DMS153 (cell line): ENCODE measurements at regions not wholly inside any gene's neighbourhood (a gene's known extent, or its start where the extent isn't known, plus 50 kb on each side); places are given as distances from the start of the nearest gene placed in this dataset.
"Not testable (repeated sequence)": the region's sequence is repeated elsewhere in the genome, so short reads cannot be mapped to it uniquely, and the experiment has no call there.

Experiments
- DNase-seq: peaks from one replicate; lab custom pipeline; 2025; lab: John Stamatoyannopoulos, UW

DNA sequence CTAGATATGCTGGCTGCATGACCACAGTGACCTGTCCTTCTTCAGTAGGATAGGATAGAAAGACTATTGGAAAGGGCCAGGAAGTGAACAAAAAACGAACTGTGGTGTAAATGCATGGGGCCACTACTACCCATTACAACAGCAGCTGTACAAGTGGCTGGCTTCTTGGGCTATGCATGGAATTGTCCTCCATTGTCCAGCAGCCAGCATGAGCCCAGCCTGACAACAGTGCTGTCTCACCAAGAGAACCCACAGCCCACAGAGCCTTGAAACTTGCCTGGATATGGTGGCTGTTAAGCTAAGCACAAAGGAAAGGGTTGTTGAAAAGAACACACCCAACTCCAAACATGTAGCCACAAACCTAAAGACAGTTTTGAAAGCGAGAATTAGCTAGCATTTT, 330.2 kb upstream of the F9 start:
- no peak for DNase-seq

DNA sequence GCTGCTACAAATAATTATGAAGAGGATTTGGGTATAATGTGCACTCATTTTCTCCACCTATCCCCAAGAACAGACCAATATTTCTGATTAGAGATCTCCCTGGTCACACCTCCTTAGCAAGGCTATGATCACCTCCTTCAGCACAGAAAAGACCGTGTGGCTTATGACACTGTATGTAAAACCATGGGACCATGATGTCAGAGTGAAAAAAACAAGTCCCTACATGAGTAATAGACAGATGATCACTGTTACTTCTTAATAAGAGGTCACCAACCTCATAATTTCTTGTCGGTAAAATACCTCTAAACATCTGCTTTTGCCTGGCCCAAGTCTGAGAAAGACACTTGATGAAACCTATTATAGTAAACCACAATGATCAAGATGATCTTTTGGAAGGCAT, 330.6 kb upstream of the F9 start:
- no peak for DNase-seq

DNA sequence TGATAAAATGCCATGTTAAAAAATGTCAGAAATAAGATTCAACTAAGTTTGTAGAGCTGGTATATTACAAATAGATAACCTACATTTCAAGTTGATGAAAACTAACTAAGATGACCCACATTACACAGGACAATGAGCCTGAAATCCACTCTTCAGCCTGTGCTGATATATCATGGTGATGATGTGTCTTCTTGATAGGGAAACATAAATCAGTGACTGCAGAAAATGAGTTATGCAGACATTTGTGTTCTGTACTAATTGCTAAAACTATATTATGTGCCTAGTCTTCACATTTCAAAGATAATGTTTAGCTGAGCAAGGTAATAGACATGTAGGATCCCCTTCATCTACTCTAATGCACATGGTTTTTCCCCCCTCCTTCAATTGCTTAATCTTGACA, 331.6 kb upstream of the F9 start:
- no peak for DNase-seq

DNA sequence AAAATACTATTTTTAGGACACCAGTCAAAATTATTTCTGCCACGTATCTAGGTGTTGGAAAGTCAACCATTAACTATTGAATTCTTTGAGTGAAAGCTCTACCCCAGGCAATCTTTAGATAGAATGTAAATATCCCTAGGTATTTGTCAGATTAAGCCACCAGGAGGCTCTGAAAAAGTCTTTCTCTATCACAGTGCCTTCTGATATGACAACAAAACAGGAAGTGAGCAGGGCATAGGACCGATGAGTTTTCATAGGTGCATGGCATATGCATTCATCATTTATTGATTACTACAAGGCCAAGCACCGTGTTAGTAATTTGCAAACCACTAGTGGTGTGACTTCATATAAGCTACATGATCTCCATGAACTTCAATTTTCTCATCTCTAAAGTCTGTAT, 333.6 kb upstream of the F9 start:
- no peak for DNase-seq

DNA sequence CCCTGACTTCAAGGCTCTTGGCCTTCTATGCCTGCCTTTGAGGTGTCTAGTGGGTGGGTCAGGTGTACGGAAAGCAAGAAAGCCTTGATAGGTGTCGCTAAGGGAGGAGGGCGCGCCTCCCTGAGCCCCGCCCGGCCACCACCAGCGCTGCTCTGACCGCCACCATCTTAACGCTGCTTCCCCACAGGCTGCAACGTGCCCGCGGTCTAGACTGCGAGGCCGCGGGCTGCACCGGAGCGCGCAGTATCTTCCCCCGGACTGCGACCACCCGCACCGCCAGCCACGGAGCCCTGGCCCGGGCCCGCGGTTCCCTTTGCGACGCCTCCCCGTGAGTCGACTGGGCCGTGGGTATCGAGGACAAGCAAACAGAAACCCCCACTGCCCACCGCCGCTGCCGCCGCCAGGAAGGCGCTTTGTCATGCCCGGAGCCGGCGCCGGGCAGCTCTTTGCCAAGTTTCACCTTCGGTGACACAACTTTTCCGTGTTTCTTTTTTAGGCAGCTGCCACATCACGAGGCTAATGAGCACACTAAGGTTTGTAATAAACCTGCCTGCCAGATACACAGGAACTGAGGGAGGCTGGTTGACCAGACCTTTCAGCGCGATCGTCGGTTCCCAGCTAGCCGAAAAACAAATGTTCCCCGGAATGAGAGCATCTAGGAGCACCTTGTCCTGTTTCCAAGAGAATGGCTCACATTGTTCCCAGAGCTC, 335.8 kb upstream of the F9 start:
- no peak for DNase-seq

DNA sequence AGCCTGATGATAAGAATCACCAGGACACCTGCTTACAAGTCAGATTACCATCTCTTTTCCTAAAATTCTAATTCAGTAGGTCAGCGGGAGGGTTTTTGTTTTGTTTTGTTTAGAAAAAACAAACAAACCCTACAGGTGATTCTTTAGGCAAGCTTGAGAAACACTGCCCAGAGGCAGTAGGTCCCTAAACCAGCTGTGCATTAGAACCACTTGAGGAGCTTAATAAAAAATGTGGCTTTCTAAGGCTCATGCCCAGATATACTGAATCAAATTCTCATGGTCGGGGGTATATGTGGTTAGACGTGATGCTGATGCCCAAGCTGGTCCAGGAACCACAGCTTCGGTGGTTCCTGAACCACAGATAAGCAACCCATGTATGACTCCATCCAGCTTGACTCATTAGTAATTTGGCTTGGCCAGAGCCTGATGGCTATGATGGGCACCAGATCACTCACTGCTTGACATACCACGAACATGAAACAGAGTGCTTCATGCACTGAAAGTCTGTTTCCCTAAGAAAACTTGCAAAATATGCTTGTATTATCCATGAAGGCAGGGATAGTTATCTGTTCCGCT, 338.1 kb upstream of the F9 start:
- no peak for DNase-seq

DNA sequence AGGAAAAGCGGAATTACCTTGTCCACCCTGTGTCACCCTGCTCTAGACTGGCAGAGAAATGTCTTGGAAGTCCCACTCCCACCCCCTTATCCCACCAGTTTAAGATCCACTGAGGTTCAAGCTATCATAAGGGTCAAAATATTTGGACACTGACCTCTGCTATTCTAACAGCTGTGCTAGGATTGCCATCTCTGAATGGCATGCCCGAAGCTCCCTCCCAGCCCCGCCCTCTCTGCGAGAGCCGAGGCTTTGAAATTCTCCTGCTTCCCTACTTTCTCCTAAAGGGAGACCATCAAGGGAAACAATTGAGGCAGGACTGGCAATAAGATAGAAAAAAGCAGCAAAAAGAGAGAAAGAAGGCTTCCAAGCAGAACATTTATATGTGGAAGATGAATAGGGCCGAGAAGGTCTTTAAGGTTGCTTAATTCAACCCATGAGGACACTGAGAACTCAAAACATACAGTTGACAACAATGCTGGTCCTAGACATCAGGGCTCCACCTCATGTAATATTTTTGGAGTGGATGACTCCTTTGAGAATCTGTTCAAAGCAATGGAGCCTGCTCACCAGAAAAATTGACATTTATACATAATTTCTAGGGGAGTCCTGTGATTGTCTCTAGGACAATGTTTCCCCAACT, 338.7 kb upstream of the F9 start:
- no peak for DNase-seq

DNA sequence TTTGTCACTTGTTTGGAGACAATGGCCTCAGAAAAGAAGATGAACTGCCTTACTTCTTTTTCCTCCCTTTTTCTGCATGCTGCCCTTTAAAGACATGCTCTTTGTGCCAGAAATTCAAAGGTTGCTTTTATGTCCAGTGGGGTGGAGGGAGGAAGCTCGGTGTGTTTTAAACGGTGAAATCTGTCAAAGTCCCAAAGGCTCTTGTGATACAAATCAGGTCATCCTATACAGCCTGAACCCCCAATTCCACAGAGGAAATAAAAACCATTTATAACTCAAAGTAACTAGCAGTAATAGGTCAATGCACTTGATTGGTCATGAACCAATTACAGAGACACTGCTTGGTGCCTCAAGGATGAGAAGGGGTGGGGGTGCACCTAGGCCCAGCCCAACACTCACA, 339.3 kb upstream of the F9 start:
- no peak for DNase-seq

DNA sequence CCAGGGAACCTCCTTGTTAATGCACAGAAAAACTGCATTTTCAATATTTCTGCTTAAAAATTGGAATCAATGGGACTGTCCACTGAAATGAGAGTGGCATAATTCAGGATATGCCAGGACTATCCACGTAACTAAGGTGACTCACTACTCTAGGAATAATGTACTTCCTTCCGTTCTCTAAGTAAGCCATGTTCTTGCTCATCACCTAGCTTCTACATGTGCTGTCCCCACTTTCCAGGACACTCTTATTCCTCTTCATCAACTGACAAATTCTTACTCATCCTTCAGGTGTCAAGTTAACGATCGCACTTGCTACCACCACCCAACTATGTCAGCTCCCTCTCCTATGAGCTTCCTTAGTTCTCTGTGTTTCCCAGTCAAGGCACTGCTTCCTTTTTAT, 342.8 kb upstream of the F9 start:
- no peak for DNase-seq

DNA sequence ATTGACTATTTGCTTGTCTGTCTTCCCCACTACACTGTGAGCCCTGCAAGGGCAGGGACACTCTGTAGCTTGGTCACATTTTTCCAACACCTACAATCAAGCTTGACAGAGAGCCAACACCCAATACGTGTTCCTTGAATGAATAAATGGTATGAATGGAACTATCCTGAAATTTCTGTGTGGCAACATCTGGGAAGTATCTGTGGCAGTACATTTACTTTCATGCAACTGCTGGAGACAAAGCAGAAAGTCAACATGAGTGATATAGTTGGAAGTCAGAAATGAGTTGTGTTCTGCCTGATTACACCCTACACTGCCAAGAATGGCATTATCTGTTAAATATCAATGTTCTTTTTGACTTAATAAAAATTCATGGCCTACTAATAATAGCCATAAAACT, 343.5 kb upstream of the F9 start:
- DNase-seq: no peak

DNA sequence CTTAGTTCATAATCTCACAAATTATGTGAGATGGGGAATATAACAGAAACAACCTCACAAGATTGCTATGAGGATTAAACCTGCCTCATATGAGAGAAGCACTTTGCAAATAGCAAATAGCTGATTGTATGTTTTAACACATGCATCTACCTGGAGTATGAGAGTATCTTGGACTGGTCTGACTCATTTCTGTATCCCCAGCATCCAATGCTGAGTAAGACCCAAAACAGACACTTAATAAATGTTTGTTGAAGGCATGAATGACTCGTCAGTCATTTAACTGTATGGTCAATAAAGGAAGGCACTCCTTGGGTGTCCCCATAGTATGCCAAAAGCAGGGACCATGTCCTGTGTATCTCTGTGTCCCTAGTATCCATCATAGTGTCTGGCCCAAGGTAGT, 350.9 kb upstream of the F9 start:
- no peak for DNase-seq

DNA sequence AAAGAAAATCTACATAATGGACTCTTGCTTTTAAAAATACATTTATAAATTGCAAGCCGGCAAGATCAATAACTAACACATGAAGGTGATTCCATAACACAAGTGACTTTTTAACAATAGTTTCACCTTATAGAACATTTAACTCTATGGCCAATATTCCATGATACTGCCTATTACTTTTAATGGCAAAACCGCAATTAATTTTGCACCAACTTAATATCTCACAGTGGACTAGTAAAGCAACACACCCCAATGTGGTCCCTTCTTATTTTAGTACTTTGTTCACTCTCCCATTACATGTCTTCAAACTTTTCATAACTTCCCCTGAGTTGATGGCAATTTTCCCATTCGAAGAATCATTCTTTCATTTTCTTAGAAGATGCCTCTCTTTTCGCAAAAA, 351.6 kb upstream of the F9 start:
- no peak for DNase-seq

DNA sequence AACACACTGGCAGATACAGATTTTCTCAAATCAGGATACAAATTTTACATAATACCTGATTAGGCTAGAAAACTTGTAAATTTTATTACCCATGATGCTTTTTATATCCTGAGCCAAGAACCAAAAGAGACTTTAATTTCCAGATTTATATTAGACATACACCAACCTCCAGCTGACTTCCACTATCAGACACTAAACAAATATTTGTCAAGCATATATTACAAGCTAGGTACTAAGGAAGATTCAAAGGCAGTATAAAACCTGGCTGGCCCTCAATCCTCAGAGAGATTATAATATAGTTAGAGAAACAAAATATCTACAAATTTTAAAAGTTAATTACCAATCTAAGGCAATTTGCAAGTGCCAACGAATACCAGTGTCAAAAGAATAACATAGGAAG, 357.8 kb upstream of the F9 start:
- no peak for DNase-seq

DNA sequence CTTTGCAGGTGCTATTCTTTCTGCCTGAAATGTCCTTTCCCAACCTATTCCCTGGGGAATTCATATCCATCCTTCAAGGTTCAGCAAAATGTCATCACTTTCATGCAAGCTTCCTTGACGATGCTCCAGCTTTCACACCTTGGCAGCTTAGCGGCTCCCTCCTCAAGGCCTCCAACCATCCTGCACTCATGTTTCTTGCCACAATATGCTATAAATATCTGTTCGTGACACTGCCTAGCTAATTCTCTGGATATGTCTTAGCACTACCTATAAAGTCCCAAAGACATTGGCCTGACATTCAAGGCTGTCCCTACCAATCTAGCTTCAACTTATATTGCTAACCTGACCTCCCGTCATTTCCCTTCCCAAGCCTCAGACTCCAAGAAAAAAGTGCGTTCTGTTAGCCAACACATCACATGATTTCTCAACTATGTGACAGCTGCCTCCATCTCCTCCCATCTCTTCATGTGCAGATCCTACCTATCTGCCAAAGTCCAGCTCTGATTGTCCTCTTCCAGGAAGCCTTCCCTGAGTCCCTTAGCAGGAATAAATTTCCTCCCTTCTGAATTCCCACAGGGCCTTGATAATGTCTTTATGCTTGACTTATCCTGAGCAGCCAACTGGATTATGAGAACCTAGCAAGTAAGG, 359.9 kb upstream of the F9 start:
- no peak for DNase-seq

DNA sequence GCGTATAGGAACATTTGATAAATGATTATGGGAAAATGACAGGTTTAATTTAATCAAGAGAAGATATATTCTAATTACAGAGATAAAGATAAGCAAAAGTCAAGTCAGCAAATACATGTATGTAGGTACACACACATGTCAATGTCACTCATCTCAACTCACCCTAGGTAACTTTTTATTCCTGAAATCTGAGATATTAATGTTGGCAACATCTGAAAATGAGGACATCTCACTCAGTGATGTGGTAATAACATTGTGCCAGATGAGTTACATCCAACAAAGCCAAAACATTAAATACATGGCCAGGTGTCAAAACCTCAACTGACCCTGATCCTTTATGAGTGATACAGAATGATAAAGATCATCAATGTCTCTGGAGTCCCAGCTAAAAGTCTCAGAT, 363.3 kb upstream of the F9 start:
- DNase-seq: no peak

DNA sequence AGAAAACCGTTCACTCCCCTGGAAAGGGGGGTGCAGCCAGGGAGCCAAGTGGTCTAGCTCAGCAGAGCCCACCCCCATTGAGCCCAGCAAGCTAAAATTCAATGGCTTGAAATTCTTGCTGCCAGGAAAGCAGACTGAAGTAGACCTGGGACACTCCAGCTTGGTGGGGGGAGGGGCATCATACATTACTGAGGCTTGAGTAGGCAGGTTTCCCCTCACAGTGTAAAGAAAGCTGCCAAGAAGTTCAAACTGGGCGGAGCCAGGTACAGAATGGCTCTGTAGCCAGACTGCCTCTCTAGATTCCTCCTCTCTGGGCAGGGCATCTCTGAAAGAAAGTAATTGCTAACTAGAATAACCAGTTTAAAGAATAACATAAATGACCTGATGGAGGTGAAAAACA, 372.3 kb upstream of the F9 start:
- DNase-seq: no peak

DNA sequence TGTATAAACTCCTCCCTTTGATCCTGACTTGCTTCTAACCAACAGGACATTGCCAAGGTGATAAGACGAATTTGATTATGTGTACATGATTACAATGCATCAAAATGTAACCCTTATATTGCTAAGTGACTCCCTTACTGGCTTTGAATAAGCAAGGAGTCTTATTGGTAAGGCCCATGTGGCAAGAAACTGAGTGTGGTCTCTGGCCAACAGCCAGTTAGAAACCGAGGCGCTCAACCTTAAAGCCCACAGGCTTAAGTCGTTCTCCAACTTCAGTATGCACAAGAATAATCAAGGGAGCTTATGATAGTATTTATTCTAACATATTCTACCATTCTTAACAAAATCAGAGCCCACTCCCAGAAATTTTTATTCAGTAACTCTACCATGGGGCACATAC, 374.2 kb upstream of the F9 start:
- DNase-seq: no peak

DNA sequence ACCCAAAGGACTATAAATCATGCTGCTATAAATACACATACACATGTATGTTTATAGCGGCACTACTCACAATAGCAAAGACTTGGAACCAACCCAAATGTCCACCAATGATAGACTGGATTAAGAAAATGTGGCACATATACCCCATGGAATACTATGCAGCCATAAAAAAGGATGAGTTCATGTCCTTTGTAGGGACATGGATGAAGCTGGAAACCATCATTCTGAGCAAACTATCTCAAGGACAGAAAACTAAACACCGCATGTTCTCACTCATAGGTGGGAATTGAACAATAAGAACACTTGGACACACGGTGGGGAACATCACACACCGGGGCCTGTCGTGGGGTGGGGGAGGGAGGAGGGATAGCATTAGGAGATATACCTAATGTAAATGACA, 383.9 kb upstream of the F9 start:
- not testable (repeated sequence) for DNase-seq

DNA sequence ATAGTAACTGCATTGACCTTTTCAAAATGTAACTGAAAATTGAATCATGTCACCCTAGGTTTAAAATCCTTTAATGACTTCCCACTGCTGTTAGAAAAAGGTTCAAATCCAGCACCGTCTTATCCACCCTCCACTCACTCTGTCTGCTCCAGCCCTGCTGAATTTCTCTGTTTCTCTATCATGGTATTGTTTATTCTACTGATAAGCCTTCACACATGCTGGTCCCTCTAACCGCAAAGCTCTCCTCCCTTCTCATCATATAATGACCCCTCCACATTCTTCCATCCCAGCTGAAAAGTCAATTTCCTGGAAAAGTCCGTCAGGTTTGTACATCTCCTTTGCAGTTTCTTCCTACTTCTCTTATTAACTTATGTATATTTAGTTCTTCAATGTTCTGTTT, 389.2 kb upstream of the F9 start:
- no peak for DNase-seq

DNA sequence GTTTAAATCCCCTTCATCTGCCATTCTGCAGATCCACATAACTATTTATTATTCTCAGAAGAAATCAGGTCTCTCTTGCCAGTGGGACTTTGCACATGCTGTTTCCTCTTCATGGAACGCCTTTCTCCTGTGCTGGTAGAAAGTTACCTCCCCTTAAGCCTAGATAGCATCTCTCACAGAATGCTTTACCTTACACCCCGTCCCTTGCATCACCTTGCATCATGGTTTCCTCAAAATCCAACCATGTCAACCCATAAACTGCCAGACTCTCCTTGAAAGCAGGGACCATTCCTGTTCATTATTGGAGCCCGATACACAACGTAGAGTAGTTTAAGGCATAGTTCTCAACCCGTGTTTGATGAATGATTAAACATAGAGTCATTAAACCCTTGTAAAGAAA, 396.2 kb upstream of the F9 start:
- DNase-seq: no peak

DNA sequence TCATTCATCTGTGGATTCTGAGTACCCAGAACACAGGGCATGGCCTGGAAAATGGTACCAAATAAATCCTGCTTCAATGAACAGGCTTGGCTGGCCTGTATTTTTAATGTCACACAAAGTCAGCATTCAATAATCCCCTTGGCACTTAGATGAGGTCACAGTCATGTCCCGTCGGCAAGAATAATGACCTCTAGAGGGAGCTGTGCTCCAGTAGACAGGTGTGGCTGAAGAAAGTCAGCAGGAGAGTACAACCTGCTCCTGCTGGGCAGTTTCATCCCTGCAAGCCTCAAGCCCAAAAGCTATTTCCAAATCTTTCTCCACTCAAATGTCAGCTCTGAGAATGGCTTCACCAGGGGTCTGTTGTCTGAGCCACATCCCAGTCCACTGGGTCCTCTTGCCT, 404.0 kb upstream of the F9 start:
- DNase-seq: peak; percentile 51

DNA sequence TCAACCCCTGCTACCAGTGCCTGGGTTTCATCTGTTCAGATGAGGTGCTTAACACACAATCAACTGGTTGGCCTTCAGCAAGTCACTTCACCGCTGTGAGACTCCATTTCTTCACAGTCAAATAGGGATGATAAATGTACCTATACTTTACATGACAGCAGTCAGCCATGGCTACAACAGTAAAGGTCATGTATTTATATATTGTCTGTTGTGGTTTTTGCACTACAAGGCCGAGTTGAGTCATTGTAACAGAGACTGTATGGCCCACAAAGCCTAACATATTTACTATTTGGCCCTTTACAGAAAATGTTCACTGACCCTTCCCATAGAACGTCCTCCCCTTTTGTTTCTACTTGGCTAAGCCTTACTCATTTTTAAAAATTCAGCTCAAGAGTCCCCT, 404.6 kb upstream of the F9 start:
- DNase-seq: no peak

DNA sequence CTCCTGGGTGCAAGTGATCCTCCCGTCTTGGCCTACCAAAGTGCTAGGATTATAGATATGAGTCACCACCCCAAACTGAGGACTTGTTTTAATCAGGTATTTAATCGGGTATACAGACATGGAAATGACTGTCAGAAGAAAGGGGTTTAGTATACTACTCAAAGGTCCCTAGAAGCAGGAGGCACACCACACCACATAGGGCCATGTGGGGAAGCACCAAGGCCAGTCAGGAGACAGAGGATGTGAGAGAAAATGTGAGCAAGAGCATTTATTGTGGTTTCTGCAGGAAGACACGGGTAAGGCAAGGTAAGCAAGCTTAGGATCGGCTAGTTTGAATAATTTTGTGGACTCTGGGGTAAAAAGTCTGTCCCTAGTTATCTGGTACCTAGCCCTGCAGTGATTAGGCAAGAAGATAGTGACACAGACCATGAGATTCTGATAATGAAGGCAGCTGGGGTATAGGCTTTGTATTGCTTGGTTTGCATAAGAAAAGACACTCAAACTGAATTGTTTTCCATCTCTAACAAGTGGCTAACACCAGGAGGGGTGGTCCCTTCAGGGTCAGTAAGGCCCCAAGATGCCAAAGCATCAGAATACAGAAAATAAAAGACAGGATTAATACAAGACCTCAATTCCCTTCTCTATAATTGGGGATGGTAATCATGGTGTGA, 408.8 kb upstream of the F9 start:
- no peak for DNase-seq
